Mesenteric fat pad (tissue), 1 donor: ENCODE measurements at regions not wholly inside any gene's neighbourhood (a gene's known extent, or its start where the extent isn't known, plus 50 kb on each side); places are given as distances from the start of the nearest gene placed in this dataset.

Experiments used
- DNase-seq: peaks from one replicate; pipeline ENCODE4 v3.0.0-alpha.2; 2020; ENCODE audit warnings: low spot score
- donor health status: DM: yes; HTN: yes; CAD: no.

GRCh38 chr5:68707575-68707974 is 386.2 kb upstream of the SLC30A5 start:
- DNase-seq = no peak

GRCh38 chr5:68708156-68708841 is 385.5 kb upstream of the SLC30A5 start:
- no peak for DNase-seq

- DNase-seq = no peak
These were observed 385.0 kb upstream of the SLC30A5 start for GRCh38 chr5:68708842-68709170.

GRCh38 chr5:68709239-68709638 is 384.6 kb upstream of the SLC30A5 start:
- DNase-seq = no peak

- DNase-seq = no peak
These were observed 383.3 kb upstream of the SLC30A5 start for GRCh38 chr5:68710514-68710913.

- no peak for DNase-seq
These were observed 382.3 kb upstream of the SLC30A5 start for GRCh38 chr5:68711293-68712200.

GRCh38 chr5:68714810-68715209 is 379.0 kb upstream of the SLC30A5 start:
- DNase-seq = no peak

- DNase-seq = no peak
These were observed 372.8 kb upstream of the SLC30A5 start for GRCh38 chr5:68720884-68721610.

GRCh38 chr5:68722357-68722756 is 371.5 kb upstream of the SLC30A5 start:
- no peak for DNase-seq

GRCh38 chr5:68725905-68726683 is 367.7 kb upstream of the SLC30A5 start:
- DNase-seq = no peak

- no peak for DNase-seq
These were observed 365.9 kb upstream of the SLC30A5 start for GRCh38 chr5:68727931-68728330.

GRCh38 chr5:68729678-68730077 is 364.1 kb upstream of the SLC30A5 start:
- DNase-seq = no peak

- no peak for DNase-seq
These were observed 363.4 kb upstream of the SLC30A5 start for GRCh38 chr5:68730220-68730978.

GRCh38 chr5:68730979-68731654 is 362.7 kb upstream of the SLC30A5 start:
- DNase-seq = no peak

- DNase-seq = no peak
These were observed 361.6 kb upstream of the SLC30A5 start for GRCh38 chr5:68732251-68732650.

- DNase-seq = no peak
These were observed 359.0 kb upstream of the SLC30A5 start for GRCh38 chr5:68734781-68735180.

- no peak for DNase-seq
These were observed 355.6 kb upstream of the SLC30A5 start for GRCh38 chr5:68738236-68738635.

- DNase-seq = no peak
These were observed 355.0 kb upstream of the SLC30A5 start for GRCh38 chr5:68738841-68739240.

- no peak for DNase-seq
These were observed 354.1 kb upstream of the SLC30A5 start for GRCh38 chr5:68739752-68740151.
